ENCODE measurements at regions not wholly inside any gene's neighbourhood (a gene's known extent, or its start where the extent isn't known, plus 50 kb on each side); places are given as distances from the start of the nearest gene placed in this dataset.
"Not testable (repeated sequence)": the region's sequence is repeated elsewhere in the genome, so short reads cannot be mapped to it uniquely, and the experiment has no call there.

- H3K27me3 ChIP-seq (ENCODE audit: control insufficient read depth, insufficient read depth, low read length): no peaks in the 10 kb centered on the region
- no peaks in the 10 kb centered on the region for H3K9me3 ChIP-seq (ENCODE audit: control insufficient read depth, low read depth, low read length)
- H3K9ac ChIP-seq (ENCODE audit: low read length): no peak overlapping the region
- no peaks in the 10 kb centered on the region for H3K36me3 ChIP-seq (ENCODE audit: control insufficient read depth, low read depth, low read length)
- H3K4me1 ChIP-seq (ENCODE audit: control insufficient read depth, low read depth, low read length): no peaks in the 10 kb centered on the region
- no peak overlapping the region for H3K4me3 ChIP-seq (ENCODE audit: low read length)
- H3K27ac ChIP-seq (ENCODE audit: low read length): no peak overlapping the region
Observed at GRCh38 chr4:79198951-79199587, 126.8 kb downstream of the NAA11 start.

GRCh38 chr4:79197275-79198009 is 128.4 kb downstream of the NAA11 start:
- H3K27ac ChIP-seq (ENCODE audit: low read length): no peak overlapping the region
- no peak overlapping the region for H3K9ac ChIP-seq (ENCODE audit: low read length)
- H3K27me3 ChIP-seq (ENCODE audit: control insufficient read depth, insufficient read depth, low read length): no peaks in the 10 kb centered on the region
- no peaks in the 10 kb centered on the region for H3K36me3 ChIP-seq (ENCODE audit: control insufficient read depth, low read depth, low read length)
- H3K4me3 ChIP-seq (ENCODE audit: low read length): no peak overlapping the region
- no peaks in the 10 kb centered on the region for H3K9me3 ChIP-seq (ENCODE audit: control insufficient read depth, low read depth, low read length)
- H3K4me1 ChIP-seq (ENCODE audit: control insufficient read depth, low read depth, low read length): no peaks in the 10 kb centered on the region

- H3K9ac ChIP-seq (ENCODE audit: low read length); H3K27ac ChIP-seq (ENCODE audit: low read length); H3K4me1 ChIP-seq (ENCODE audit: control insufficient read depth, low read depth, low read length); H3K27me3 ChIP-seq (ENCODE audit: control insufficient read depth, insufficient read depth, low read length); H3K4me3 ChIP-seq (ENCODE audit: low read length); H3K36me3 ChIP-seq (ENCODE audit: control insufficient read depth, low read depth, low read length); H3K9me3 ChIP-seq (ENCODE audit: control insufficient read depth, low read depth, low read length): not testable (repeated sequence)
Observed at GRCh38 chr4:79191292-79191691, 134.6 kb downstream of the NAA11 start.

- no peak overlapping the region for H3K4me3 ChIP-seq (ENCODE audit: low read length)
- no peaks in the 10 kb centered on the region for H3K9me3 ChIP-seq (ENCODE audit: control insufficient read depth, low read depth, low read length)
- no peaks in the 10 kb centered on the region for H3K36me3 ChIP-seq (ENCODE audit: control insufficient read depth, low read depth, low read length)
- no peak overlapping the region for H3K9ac ChIP-seq (ENCODE audit: low read length)
- H3K27ac ChIP-seq (ENCODE audit: low read length): no peak overlapping the region
- H3K27me3 ChIP-seq (ENCODE audit: control insufficient read depth, insufficient read depth, low read length): no peaks in the 10 kb centered on the region
- no peaks in the 10 kb centered on the region for H3K4me1 ChIP-seq (ENCODE audit: control insufficient read depth, low read depth, low read length)
Observed at GRCh38 chr4:79185526-79186045, 140.3 kb downstream of the NAA11 start.

- no peaks in the 10 kb centered on the region for H3K9me3 ChIP-seq (ENCODE audit: control insufficient read depth, low read depth, low read length)
- no peaks in the 10 kb centered on the region for H3K4me1 ChIP-seq (ENCODE audit: control insufficient read depth, low read depth, low read length)
- no peak overlapping the region for H3K4me3 ChIP-seq (ENCODE audit: low read length)
- no peak overlapping the region for H3K27ac ChIP-seq (ENCODE audit: low read length)
- no peaks in the 10 kb centered on the region for H3K36me3 ChIP-seq (ENCODE audit: control insufficient read depth, low read depth, low read length)
- no peak overlapping the region for H3K9ac ChIP-seq (ENCODE audit: low read length)
- no peaks in the 10 kb centered on the region for H3K27me3 ChIP-seq (ENCODE audit: control insufficient read depth, insufficient read depth, low read length)
Observed at GRCh38 chr4:79184476-79184875, 141.4 kb downstream of the NAA11 start.

- H3K27me3 ChIP-seq (ENCODE audit: control insufficient read depth, insufficient read depth, low read length): no peaks in the 10 kb centered on the region
- H3K4me3 ChIP-seq (ENCODE audit: low read length): no peak overlapping the region
- no peak overlapping the region for H3K27ac ChIP-seq (ENCODE audit: low read length)
- H3K4me1 ChIP-seq (ENCODE audit: control insufficient read depth, low read depth, low read length): no peaks in the 10 kb centered on the region
- H3K9me3 ChIP-seq (ENCODE audit: control insufficient read depth, low read depth, low read length): no peaks in the 10 kb centered on the region
- no peaks in the 10 kb centered on the region for H3K36me3 ChIP-seq (ENCODE audit: control insufficient read depth, low read depth, low read length)
- H3K9ac ChIP-seq (ENCODE audit: low read length): no peak overlapping the region
Observed at GRCh38 chr4:79182209-79182608, 143.7 kb downstream of the NAA11 start.

- Histone ChIP-seq H3K4me3 (ENCODE audit: low read length) (no peak overlapping the region), H3K9ac (ENCODE audit: low read length) (no peak overlapping the region), H3K27me3 (ENCODE audit: control insufficient read depth, insufficient read depth, low read length) (no peaks in the 10 kb centered on the region), H3K4me1 (ENCODE audit: control insufficient read depth, low read depth, low read length) (no peaks in the 10 kb centered on the region), H3K9me3 (ENCODE audit: control insufficient read depth, low read depth, low read length) (no peaks in the 10 kb centered on the region), H3K27ac (ENCODE audit: low read length) (no peak overlapping the region), H3K36me3 (ENCODE audit: control insufficient read depth, low read depth, low read length) (no peaks in the 10 kb centered on the region)
Observed at GRCh38 chr4:79181190-79181589, 144.7 kb downstream of the NAA11 start.

GRCh38 chr4:79178760-79179159 is 147.1 kb downstream of the NAA11 start:
- Histone ChIP-seq H3K36me3 (ENCODE audit: control insufficient read depth, low read depth, low read length) (no peaks in the 10 kb centered on the region), H3K9ac (ENCODE audit: low read length) (no peak overlapping the region), H3K9me3 (ENCODE audit: control insufficient read depth, low read depth, low read length) (no peaks in the 10 kb centered on the region), H3K27ac (ENCODE audit: low read length) (no peak overlapping the region), H3K4me3 (ENCODE audit: low read length) (no peak overlapping the region), H3K4me1 (ENCODE audit: control insufficient read depth, low read depth, low read length) (no peaks in the 10 kb centered on the region), H3K27me3 (ENCODE audit: control insufficient read depth, insufficient read depth, low read length) (no peaks in the 10 kb centered on the region)

- H3K27me3 ChIP-seq (ENCODE audit: control insufficient read depth, insufficient read depth, low read length): no peaks in the 10 kb centered on the region
Observed at GRCh38 chr4:79177388-79177787, 148.5 kb downstream of the NAA11 start.

GRCh38 chr4:79176351-79176750 is 149.5 kb downstream of the NAA11 start:
- Histone ChIP-seq H3K36me3 (ENCODE audit: control insufficient read depth, low read depth, low read length) (no peaks in the 10 kb centered on the region), H3K9ac (ENCODE audit: low read length) (no peak overlapping the region), H3K4me3 (ENCODE audit: low read length) (no peak overlapping the region), H3K27ac (ENCODE audit: low read length) (no peak overlapping the region), H3K4me1 (ENCODE audit: control insufficient read depth, low read depth, low read length) (no peaks in the 10 kb centered on the region), H3K9me3 (ENCODE audit: control insufficient read depth, low read depth, low read length) (no peaks in the 10 kb centered on the region), H3K27me3 (ENCODE audit: control insufficient read depth, insufficient read depth, low read length) (no peaks in the 10 kb centered on the region)

More at GRCh38 chr4:79177388-79177787, 148.5 kb downstream of the NAA11 start:
- Histone ChIP-seq H3K4me1 (ENCODE audit: control insufficient read depth, low read depth, low read length) (no peaks in the 10 kb centered on the region), H3K27ac (ENCODE audit: low read length) (no peak overlapping the region), H3K36me3 (ENCODE audit: control insufficient read depth, low read depth, low read length) (no peaks in the 10 kb centered on the region), H3K9ac (ENCODE audit: low read length) (no peak overlapping the region), H3K9me3 (ENCODE audit: control insufficient read depth, low read depth, low read length) (no peaks in the 10 kb centered on the region), H3K4me3 (ENCODE audit: low read length) (no peak overlapping the region)

- H3K4me1 ChIP-seq (ENCODE audit: control insufficient read depth, low read depth, low read length): no peaks in the 10 kb centered on the region
- H3K4me3 ChIP-seq (ENCODE audit: low read length): no peak overlapping the region
- H3K36me3 ChIP-seq (ENCODE audit: control insufficient read depth, low read depth, low read length): no peaks in the 10 kb centered on the region
- no peaks in the 10 kb centered on the region for H3K9me3 ChIP-seq (ENCODE audit: control insufficient read depth, low read depth, low read length)
- no peaks in the 10 kb centered on the region for H3K27me3 ChIP-seq (ENCODE audit: control insufficient read depth, insufficient read depth, low read length)
- no peak overlapping the region for H3K9ac ChIP-seq (ENCODE audit: low read length)
- H3K27ac ChIP-seq (ENCODE audit: low read length): no peak overlapping the region
Observed at GRCh38 chr4:79175716-79176115, 150.1 kb downstream of the NAA11 start.

Measured in iPS-18a (cell line).